ENCODE measurements at regions not wholly inside any gene's neighbourhood (a gene's known extent, or its start where the extent isn't known, plus 50 kb on each side); places are given as distances from the start of the nearest gene placed in this dataset.

DNA sequence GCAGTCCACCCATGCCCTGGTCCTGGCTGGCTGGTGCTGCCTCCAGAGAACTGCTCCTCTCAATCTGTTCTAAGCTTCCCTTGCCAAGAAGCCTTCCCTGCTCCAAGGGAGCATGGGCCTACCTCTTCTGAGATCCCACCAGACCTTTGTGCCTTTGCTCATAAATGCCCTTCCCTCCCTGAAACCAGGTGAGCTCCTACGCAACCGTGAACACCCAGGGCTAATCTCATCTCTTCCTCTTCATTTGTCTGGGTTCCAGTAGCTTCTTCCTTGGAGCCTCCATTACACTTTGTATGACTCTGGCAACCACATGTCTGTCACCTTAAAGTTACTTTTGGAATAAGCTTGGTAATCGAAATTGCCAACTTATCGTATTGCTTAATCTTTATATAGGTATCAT, 270.6 kb downstream of the PBX3 start:
- no peak for DNase-seq (ENCODE audit: low read depth, low spot score)
- in situ Hi-C loops (cut with HindIII; ENCODE audit: low pct_unique_long_range_greater_than_20kb, low sequenced_read_pairs), result no loop called here

DNA sequence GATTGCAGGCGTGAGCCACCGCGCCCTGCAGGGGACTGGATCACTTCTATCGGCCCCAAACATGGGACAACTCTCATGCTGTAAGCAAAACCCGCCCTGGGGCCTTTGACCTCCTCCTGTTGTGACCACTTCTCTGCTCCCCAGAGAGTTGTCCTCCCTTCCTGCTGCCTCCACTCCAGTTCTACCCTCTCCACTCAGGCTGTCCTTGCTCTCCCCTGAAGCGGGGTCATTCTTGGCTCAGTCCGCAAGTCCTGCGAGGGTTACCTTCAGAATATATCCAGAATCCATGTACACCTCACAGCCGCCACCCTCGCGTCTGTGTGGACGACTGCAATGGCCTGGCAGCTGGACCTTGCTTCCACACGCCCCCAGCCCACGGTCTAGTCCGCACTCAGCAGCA, 273.7 kb downstream of the PBX3 start:
- no peak for DNase-seq (ENCODE audit: low read depth, low spot score)
- in situ Hi-C loops (cut with HindIII; ENCODE audit: low pct_unique_long_range_greater_than_20kb, low sequenced_read_pairs), result no loop called here

DNA sequence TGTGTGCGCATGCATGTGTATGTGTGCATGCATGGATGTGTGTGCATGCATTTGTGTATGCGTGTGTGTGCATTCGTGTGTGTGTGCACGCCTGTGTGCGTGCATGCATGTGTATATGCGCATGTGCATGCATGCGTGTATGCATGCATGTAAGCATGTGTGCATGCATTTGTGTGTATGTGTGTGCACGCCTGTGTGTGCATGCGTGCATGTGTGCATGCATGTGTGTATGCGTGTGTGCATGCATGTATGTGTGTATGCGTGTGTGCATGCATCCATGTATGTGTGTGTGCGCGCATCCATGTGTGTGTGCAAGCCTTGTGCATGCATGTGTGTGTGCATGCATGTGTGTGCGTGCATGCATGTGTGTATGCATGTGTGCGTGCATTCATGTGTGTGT, 276.8 kb downstream of the PBX3 start:
- no peak for DNase-seq (ENCODE audit: low read depth, low spot score)
- in situ Hi-C loops (cut with HindIII; ENCODE audit: low pct_unique_long_range_greater_than_20kb, low sequenced_read_pairs), result no loop called here

DNA sequence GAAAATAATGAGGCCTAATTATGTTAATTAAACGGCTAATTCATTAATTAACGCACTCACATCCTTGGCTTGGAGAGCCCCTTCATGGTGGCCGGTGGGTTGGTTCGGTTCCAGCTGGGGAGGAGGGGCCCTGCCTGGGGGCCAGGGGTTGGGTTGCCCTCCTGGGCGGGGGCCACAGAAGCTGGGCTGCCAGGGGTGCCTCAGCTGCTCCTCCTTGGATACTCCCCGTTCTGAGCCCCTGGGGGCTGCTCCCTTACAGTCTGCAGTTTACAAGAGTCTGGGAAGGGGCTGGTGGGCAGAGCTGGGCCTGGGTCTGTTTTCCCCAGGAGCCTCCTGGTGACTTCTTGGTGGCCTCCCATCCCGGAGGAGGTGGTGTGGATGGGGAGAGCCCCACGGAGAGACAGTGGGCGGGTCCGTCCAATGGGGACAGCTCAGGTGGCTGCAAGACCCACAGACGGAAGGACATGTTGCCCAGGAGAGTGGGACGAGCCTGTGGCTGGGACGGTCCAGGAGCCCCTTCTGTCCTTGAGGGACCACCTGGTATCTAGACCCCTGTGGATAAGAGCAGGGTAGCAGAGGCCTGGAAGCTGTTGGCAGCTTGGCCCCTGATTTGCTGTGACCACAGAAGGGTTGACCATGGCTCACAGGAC, 277.5 kb downstream of the PBX3 start:
- in situ Hi-C loops (cut with HindIII; ENCODE audit: low pct_unique_long_range_greater_than_20kb, low sequenced_read_pairs), result no loop called here
- DNase-seq (ENCODE audit: low read depth, low spot score), result no peak

DNA sequence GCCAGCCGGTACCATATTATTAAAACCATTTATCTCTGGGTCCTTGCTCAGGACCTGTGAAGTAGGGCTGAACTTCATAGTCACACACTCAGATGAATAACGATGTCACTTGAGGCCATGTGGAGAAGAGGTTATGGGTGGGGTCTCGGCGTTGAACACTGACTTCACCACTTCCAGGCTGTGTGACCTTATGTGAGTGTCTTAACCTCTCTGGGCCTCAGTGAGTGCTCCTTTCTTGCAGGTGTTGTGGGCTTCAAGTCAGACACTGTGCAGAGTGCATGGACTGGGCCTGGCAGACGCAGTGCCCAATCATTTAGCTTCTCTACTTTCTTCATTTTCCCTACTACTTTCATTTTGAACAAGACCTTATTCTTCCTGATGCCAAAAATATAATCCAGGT, 278.8 kb downstream of the PBX3 start:
- DNase-seq (ENCODE audit: low read depth, low spot score), result no peak
- in situ Hi-C loops (cut with HindIII; ENCODE audit: low pct_unique_long_range_greater_than_20kb, low sequenced_read_pairs), result no loop called here

DNA sequence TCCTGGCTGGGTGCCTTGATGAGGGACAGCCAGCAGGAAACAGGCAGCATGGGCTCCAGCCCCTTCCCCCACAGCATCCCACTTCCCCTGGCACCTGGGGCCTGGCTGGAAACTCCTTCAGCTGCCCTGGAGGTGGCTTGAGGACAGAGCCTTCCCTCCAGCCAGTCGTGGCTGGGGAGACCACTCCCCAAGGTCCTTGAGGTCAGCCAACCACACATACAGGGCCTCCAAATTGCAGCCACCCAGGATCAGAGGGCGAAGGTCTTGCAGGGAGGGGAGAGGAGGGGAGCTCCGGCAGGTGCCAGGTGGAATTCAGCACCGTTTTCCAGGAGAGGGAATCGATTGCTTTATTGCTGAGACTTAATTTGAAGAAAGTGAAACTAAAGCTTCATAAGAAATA, 280.4 kb downstream of the PBX3 start:
- in situ Hi-C loops (cut with HindIII; ENCODE audit: low pct_unique_long_range_greater_than_20kb, low sequenced_read_pairs), result no loop called here

DNA sequence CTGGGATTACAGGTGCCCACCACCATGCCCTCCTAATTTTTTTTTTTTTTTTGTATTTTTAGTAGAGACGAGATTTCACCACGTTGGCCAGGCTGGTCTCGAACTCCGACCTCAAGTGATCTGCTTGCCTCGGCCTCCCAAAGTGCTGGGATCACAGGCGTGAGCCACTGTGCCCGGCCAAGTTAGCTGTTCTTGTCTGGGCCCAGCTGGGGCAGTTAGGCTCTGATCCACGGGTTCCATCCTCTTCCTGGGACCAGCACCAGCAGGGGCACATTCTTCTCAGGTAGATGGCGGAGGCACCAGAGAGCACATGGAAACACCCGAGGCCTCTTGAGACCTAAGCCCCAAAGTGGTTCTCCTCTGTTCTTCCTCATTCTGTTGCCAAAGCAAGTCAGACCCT, 281.6 kb downstream of the PBX3 start:
- in situ Hi-C loops (cut with HindIII; ENCODE audit: low pct_unique_long_range_greater_than_20kb, low sequenced_read_pairs), result no loop called here
- DNase-seq (ENCODE audit: low read depth, low spot score), result no peak

More for the DNA sequence above, 280.4 kb downstream of the PBX3 start:
- DNase-seq (ENCODE audit: low read depth, low spot score), result no peak

DNA sequence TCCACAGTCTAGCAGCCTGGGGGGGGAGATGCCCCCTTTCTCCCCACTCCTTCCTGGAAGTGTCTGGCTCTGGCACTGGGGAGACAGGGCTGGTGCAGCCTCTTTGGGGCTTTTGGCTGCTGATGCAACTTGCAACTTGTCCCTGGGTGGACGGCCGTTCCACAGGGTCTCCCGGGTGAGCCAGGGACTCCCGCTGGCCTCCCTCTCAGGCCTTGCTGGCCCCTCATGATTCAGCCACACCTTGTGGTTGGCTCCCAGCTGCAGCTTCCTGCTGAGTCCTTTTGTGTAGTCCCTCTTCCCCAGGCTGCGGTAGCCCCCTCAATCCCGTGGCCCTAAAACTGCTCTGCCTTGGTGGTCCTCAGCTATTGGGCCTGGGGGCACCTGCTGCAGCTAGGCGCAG, 283.5 kb downstream of the PBX3 start:
- DNase-seq (ENCODE audit: low read depth, low spot score), result no peak
- in situ Hi-C loops (cut with HindIII; ENCODE audit: low pct_unique_long_range_greater_than_20kb, low sequenced_read_pairs), result no loop called here

DNA sequence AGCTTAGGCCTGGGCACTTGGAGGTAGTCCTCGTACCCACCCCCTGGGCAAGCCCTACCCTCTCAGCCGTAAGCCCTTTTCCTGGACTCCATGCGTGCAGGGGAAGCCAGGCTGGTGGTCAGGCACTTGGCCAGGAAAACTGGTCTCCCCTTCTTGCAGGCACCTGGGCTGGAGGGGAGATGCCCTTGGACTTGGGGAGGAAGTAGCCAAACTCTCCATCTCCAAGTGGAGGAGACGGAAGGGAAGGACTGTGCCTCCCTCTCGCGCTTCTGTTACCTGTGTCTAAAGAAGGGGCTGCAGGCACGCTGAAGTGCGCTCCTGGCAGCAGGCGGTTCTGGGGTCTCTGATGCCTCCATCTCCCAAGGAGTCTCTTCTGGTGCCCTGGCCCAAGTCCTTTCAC, 283.9 kb downstream of the PBX3 start:
- DNase-seq (ENCODE audit: low read depth, low spot score), result no peak
- in situ Hi-C loops (cut with HindIII; ENCODE audit: low pct_unique_long_range_greater_than_20kb, low sequenced_read_pairs), result no loop called here

DNA sequence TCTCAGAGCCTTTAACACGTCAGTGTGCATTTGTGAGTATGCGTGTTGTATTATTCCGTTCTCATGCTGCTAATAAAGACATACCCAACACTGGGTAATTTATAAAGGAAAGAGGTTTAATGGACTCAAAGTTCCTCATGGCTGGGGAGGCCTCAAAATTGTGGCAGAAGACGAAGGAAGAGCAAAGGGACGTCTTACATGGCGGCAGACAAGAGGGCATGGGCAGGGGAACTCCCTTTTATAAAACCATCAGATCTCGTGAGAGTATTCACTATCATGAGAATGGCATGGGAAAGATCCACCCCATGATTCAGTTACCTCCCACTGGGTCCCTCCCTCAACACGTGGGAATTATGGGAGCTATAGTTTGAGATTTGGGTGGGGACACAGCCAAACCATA, 285.0 kb downstream of the PBX3 start:
- no peak for DNase-seq (ENCODE audit: low read depth, low spot score)
- in situ Hi-C loops (cut with HindIII; ENCODE audit: low pct_unique_long_range_greater_than_20kb, low sequenced_read_pairs), result no loop called here

DNA sequence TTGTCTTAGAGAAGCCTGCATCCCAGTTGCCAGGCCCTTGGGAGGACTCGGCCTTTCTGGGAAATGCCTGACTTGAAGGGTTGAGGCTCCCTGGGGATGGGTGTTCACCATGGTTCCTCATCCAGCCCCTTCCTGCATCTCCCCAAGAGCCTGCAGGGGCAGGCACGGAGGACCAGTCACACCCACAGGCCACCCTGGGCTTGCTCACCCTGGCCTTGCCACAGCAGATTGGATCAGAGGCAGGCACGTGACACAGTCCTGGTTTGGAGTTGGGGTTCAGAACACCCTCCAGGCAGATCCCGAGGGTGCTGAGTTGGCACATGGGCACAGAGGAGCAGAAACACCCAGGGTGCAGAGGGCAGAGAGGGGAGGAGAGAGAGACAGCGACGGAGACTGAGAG, 286.1 kb downstream of the PBX3 start:
- in situ Hi-C loops (cut with HindIII; ENCODE audit: low pct_unique_long_range_greater_than_20kb, low sequenced_read_pairs), result no loop called here
- no peak for DNase-seq (ENCODE audit: low read depth, low spot score)

DNA sequence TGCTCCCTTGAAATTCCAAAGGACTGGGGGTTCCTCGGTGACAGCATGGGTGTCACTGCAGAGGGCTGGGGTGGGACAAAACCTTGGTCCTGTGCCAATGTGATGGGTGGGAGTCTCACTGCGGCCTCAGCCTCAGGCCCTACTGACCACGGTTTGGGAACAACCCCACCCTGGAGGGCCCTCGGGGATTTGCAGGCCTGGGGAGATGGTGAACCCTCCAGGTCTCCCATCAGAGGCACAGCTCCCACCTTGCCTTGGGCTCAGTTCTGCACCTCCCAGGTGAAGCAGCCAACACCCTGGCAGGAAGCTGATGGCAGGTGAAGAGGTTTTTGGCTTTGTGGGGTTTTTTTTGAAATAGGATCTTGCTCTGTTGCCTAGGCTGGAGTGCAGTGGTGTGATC, 286.8 kb downstream of the PBX3 start:
- in situ Hi-C loops (cut with HindIII; ENCODE audit: low pct_unique_long_range_greater_than_20kb, low sequenced_read_pairs), result no loop called here
- DNase-seq (ENCODE audit: low read depth, low spot score), result no peak

DNA sequence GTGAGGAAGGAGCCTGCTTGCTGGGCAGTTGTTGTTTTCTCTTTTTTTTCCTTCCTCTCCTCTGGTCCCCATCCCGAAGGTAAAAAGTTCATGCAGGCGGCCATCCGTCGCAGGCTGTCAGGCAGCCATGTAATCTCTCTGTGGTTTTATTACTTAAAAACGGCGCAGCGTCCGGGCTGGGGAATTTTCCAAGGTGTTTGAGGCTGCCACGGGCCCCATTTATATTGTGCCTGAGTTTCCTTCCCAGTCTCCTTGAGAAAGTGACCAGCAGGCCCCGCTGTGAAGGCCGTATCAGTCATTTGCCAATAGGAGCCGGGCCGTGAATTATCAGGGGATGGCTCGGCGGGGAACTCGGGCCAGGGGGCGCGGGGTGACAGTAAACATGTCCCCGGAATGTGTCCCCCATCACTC, 289.7 kb downstream of the PBX3 start:
- DNase-seq (ENCODE audit: low read depth, low spot score), result no peak
- in situ Hi-C loops (cut with HindIII; ENCODE audit: low pct_unique_long_range_greater_than_20kb, low sequenced_read_pairs), result no loop called here

DNA sequence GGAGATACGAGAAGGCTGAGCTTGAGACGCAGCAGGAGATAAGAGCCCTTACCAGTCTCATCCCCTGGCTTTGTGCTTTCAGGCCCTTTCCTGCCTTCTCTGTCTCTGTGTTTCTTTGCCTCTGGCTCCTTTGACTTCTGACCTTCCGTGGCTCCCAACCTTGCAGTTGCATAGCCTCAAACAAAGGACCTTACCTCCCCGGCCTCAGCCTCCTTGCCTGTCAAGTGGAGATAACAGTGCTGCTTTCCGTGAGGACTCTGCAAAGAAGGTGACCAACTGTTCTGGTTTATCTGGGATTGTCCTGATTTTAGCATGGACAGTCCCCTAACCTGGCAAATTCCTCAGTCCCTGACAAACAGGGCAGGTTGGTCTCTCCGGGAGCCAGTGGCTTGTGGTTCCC, 287.8 kb upstream of the MVB12B start:
- no peak for DNase-seq (ENCODE audit: low read depth, low spot score)
- in situ Hi-C loops (cut with HindIII; ENCODE audit: low pct_unique_long_range_greater_than_20kb, low sequenced_read_pairs), result no loop called here

DNA sequence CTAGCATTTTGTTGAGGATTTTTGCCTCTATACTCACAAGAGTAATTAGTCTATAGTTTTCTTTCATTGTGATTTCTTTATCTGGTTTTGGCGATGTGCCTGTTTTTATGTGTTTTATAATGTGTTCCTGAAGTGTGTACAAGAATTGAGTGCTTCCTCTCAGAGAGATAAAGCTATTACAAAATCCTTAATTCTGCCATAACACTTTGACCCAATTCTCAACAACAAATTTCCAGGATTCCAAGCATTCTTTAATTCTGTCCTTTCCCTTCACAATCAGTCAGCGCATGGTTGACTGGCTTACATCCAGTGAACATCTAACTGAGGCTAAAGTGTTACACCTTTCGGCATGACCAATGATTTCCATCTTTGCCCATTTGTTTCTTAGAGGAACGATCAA, 282.9 kb upstream of the MVB12B start:
- in situ Hi-C loops (cut with HindIII; ENCODE audit: low pct_unique_long_range_greater_than_20kb, low sequenced_read_pairs), result no loop called here
- DNase-seq (ENCODE audit: low read depth, low spot score), result no peak

DNA sequence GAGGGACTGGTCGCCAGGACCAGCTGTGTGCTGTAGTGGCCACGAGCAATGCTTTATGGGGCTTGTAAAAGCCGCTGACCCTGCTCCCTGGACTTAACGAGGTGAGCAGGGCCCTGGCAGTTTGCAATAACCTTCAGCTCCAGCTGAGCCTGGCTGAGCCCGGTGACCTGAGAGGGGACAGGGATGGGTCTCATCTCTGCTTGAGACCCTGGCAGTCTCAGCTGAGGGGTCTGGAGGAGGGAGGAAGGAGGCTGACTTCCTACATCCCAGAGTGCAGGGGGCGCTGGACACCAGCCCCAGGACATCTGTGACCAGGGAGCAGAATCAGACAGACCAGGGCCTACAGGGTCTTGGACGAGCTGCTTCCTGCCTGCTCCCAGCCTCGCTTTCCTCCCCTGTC, 277.5 kb upstream of the MVB12B start:
- no peak for DNase-seq (ENCODE audit: low read depth, low spot score)
- in situ Hi-C loops (cut with HindIII; ENCODE audit: low pct_unique_long_range_greater_than_20kb, low sequenced_read_pairs), result no loop called here

DNA sequence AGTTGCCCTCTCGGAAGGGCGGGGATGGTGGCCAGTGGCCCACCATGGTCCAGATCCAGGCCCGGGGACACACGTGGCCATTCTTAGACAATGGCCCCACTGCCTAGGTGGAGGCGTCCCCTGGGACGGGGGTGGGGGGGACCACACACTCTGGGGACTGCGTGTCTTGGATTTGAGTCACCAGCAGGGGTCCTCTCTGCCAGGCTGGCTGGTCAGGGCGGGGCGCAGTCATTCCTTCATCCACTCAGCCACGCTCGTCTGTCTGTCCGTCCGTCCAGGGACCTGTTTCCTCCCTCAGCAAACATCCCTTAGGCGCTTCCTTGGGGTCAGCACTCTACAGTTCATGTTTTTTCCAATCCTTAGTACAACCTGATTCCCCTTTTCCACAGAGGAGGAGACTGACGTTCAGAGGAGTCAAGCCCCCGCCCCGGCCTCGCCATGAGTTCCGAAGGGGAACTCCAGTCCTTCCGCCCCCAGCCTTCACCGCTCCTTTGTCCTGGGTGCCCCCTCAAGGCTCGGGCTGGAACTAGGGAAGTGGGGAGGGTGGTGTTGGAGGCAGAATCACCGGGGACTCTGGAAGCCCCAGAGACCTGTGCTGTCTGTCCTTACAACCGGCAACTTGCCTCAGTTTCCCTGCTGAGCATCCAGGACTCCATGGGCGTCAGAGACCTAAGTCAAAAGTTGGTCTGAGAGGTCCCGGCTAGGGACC, 276.6 kb upstream of the MVB12B start:
- DNase-seq (ENCODE audit: low read depth, low spot score), result no peak
- in situ Hi-C loops (cut with HindIII; ENCODE audit: low pct_unique_long_range_greater_than_20kb, low sequenced_read_pairs), result no loop called here

DNA sequence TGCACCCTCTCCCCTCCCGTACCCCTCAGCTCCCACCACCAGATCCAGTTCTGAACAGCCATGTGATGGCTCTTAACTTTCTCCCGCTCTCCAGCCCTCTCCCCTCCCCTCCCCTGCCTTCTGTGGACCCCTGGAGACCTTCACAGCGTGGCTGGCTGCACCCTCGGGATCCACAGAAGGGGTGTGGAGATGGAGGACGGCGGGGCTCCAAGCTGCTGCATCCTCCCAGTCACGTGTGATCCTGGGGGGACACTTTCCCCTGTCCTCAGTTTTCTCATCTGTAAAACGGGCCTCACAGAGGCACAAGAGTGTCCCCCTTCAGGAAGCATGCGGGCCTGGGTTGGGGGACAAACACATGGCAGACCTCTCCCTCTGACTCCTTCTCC, 276.0 kb upstream of the MVB12B start:
- no peak for DNase-seq (ENCODE audit: low read depth, low spot score)
- in situ Hi-C loops (cut with HindIII; ENCODE audit: low pct_unique_long_range_greater_than_20kb, low sequenced_read_pairs), result no loop called here

DNA sequence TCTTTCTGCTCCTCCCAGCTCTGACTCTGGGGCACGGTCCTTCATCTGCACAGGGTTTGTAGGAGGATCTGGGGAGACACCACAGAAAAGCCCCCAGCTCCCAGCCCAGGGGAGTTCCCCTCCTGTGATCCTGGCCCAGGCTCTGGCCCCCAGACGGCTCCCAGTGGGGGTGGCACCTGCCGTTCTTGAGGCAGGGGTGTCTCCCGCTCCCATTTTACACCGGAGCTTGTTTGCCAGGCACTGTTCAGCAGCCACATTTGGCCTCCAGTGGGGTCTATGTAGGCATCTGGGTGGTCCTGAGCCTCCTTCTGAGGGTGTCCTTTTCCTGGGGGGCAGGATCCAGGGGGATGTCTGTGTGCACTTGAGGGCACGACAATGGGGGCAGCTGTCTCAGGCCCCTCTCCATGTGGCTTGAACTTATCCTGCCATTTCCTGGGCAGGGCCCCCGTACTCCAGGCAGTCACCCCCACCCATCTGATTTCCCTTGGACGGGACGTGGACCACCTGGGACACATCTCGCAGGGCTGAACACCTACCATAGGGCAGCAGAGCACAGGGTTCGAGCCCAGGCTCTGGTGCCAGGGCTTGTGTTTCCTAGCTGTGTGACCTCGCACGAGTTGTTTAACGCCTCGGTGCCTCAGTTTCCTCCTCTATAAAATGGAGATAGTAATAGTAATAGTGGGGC, 275.0 kb upstream of the MVB12B start:
- in situ Hi-C loops (cut with HindIII; ENCODE audit: low pct_unique_long_range_greater_than_20kb, low sequenced_read_pairs), result no loop called here

More for the DNA sequence above, 275.0 kb upstream of the MVB12B start:
- no peak for DNase-seq (ENCODE audit: low read depth, low spot score)

All from SK-MEL-5 (cell line).